ENCODE measurements at regions not wholly inside any gene's neighbourhood (a gene's known extent, or its start where the extent isn't known, plus 50 kb on each side); places are given as distances from the start of the nearest gene placed in this dataset.
"Not testable (repeated sequence)": the region's sequence is repeated elsewhere in the genome, so short reads cannot be mapped to it uniquely, and the experiment has no call there.

DNA sequence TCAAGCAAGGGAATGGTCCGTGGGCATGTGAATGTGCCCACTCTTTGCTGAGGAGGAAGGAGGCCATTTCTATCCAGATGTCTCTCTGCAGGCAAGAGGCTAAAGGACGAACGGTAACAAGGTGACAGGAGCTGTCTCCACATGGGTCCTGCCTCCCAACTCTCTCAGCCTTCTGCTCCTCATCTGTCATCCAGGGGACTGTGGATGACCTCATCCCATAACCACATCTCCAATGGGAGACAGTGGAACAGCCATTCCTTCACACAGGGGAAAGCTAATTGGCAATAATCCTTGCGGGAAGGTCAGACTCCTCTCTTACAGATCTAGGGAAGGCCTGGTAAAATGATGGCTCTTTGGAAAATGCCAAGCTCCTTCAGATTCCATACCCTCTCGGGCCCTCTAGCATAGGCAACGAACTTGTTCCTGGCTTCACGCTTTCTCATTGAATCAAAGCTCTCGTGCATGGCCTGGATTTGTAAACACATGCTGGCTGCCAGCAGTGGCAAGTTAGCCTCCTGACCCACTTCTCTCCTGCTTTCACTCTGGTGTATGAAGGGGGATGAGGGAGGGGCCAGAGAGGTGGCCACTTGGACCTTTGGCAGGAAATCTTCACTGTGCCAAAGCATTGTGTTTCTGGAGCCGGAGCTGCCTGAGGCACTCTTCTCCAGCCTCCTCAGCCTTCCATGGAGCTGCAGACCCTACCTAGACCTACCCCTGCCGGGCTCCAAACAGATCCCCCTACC, 94.5 kb upstream of the FAM72C start:
- H2BK120ac ChIP-seq (ENCODE audit: low read depth, low read length); H2BK20ac ChIP-seq (ENCODE audit: low read depth, low read length); H3K9me1 ChIP-seq (ENCODE audit: insufficient read depth, low read length); dilution Hi-C loops (cut with HindIII; ENCODE audit: low sequenced_read_pairs, unreplicated experiment); H3K56ac ChIP-seq (ENCODE audit: extremely low read depth, insufficient read depth, low read length); H3K18ac ChIP-seq (ENCODE audit: low read depth, low read length); H4K5ac ChIP-seq (ENCODE audit: low read depth, low read length); H3K23ac ChIP-seq (ENCODE audit: low read depth, low read length); H4K8ac ChIP-seq (ENCODE audit: low read depth in 2 of 2, low read length in 2 of 2); H4K91ac ChIP-seq (ENCODE audit: insufficient read depth, low read depth, low read length); H2BK5ac ChIP-seq (ENCODE audit: low read depth, low read length, poor library complexity, severe bottlenecking); H3K36me3 ChIP-seq (ENCODE audit: control insufficient read depth, insufficient read depth, low read length); H4K20me1 ChIP-seq (ENCODE audit: insufficient read depth, low read length); H2AK5ac ChIP-seq (ENCODE audit: low read depth, low read length); BruUV-seq (replicated peaks); H3K9ac ChIP-seq (ENCODE audit: low read depth, low read length); H2AFZ ChIP-seq (replicated peaks; ENCODE audit: low read length, poor library complexity); H3K9me3 ChIP-seq (ENCODE audit: control insufficient read depth, insufficient read depth, low read length); CTCF ChIA-PET; H3K4me3 ChIP-seq (ENCODE audit: insufficient read depth, low read depth, low read length); in situ Hi-C loops (cut with MboI; ENCODE audit: low sequenced_read_pairs); H3K27me3 ChIP-seq (ENCODE audit: control insufficient read depth, insufficient read depth, low read length); H3K14ac ChIP-seq (replicated peaks; ENCODE audit: low read depth, low read length); H3K4me2 ChIP-seq (ENCODE audit: low read depth, low read length); intact Hi-C loops (cut with micrococcal nuclease); POLR2A ChIA-PET (ENCODE audit: unreplicated experiment); H3K4me1 ChIP-seq (ENCODE audit: control insufficient read depth, insufficient read depth, low read length); H3K79me1 ChIP-seq (ENCODE audit: low read depth in 1 of 2, low read length in 2 of 2); H3K27ac ChIP-seq (ENCODE audit: insufficient read depth, low read length); H2BK15ac ChIP-seq (ENCODE audit: low read depth, low read length); H2AK9ac ChIP-seq (replicated peaks; ENCODE audit: low read depth, low read length, poor library complexity); DNase-seq; H3K4ac ChIP-seq (ENCODE audit: low read depth, low read length): not testable (repeated sequence)
- ATAC-seq (ENCODE audit: low read depth): peak; percentile 47
- WGBS, 2 experiments (ENCODE audit: extremely low coverage in 2 of 2, insufficient read length in 1 of 2): no CpG with 5 or more reads among the region's 10 CpGs

GRCh38 chr1:144065299-144066060, 93.7 kb upstream of the FAM72C start:
- DNase-seq; H2AFZ ChIP-seq (replicated peaks; ENCODE audit: low read length, poor library complexity); H3K14ac ChIP-seq (replicated peaks; ENCODE audit: low read depth, low read length); H2BK15ac ChIP-seq (ENCODE audit: low read depth, low read length); H3K4me1 ChIP-seq (ENCODE audit: control insufficient read depth, insufficient read depth, low read length); H3K79me1 ChIP-seq (ENCODE audit: low read depth in 1 of 2, low read length in 2 of 2); H2AK5ac ChIP-seq (ENCODE audit: low read depth, low read length); CTCF ChIA-PET; dilution Hi-C loops (cut with HindIII; ENCODE audit: low sequenced_read_pairs, unreplicated experiment); H2BK5ac ChIP-seq (ENCODE audit: low read depth, low read length, poor library complexity, severe bottlenecking); H3K4ac ChIP-seq (ENCODE audit: low read depth, low read length); H3K4me2 ChIP-seq (ENCODE audit: low read depth, low read length); H3K9me1 ChIP-seq (ENCODE audit: insufficient read depth, low read length); in situ Hi-C loops (cut with MboI; ENCODE audit: low sequenced_read_pairs); H4K20me1 ChIP-seq (ENCODE audit: insufficient read depth, low read length); H4K8ac ChIP-seq (ENCODE audit: low read depth in 2 of 2, low read length in 2 of 2); H4K91ac ChIP-seq (ENCODE audit: insufficient read depth, low read depth, low read length); H3K9me3 ChIP-seq (ENCODE audit: control insufficient read depth, insufficient read depth, low read length); H3K4me3 ChIP-seq (ENCODE audit: insufficient read depth, low read depth, low read length); H3K27ac ChIP-seq (ENCODE audit: insufficient read depth, low read length); H3K18ac ChIP-seq (ENCODE audit: low read depth, low read length); BruUV-seq (replicated peaks); H4K5ac ChIP-seq (ENCODE audit: low read depth, low read length); intact Hi-C loops (cut with micrococcal nuclease); H3K23ac ChIP-seq (ENCODE audit: low read depth, low read length); H2BK20ac ChIP-seq (ENCODE audit: low read depth, low read length); H3K56ac ChIP-seq (ENCODE audit: extremely low read depth, insufficient read depth, low read length); POLR2A ChIA-PET (ENCODE audit: unreplicated experiment); H3K9ac ChIP-seq (ENCODE audit: low read depth, low read length); H2AK9ac ChIP-seq (replicated peaks; ENCODE audit: low read depth, low read length, poor library complexity); H3K27me3 ChIP-seq (ENCODE audit: control insufficient read depth, insufficient read depth, low read length); H2BK120ac ChIP-seq (ENCODE audit: low read depth, low read length); H3K36me3 ChIP-seq (ENCODE audit: control insufficient read depth, insufficient read depth, low read length): not testable (repeated sequence)
- peak; percentile 97 for ATAC-seq (ENCODE audit: low read depth)
- no CpG with 5 or more reads among the region's 5 CpGs for WGBS, 2 experiments (ENCODE audit: extremely low coverage in 2 of 2, insufficient read length in 1 of 2)

Measured in IMR-90 (cell line).